Esophagus squamous epithelium (tissue), 5 donors: ENCODE measurements at regions not wholly inside any gene's neighbourhood (a gene's known extent, or its start where the extent isn't known, plus 50 kb on each side); places are given as distances from the start of the nearest gene placed in this dataset.

Experiments used
- DNase-seq: peaks from one replicate; lab custom pipeline; 2025; lab: John Stamatoyannopoulos, UW
- H3K27ac ChIP-seq, 4 donors: fragments of 200-600 bp; sonication (generic); one replicate each; pipeline ENCODE4 v1.5.1; 2016 to 2019; ENCODE audit warnings: mild to moderate bottlenecking in 1 of 4
- H3K27me3 ChIP-seq, 4 donors: fragments of 200-600 bp; sonication (generic); 1 replicate in 3 of 4; 2 replicates in 1 of 4; pipeline versions ENCODE4 v1.5.1 to v1.6.0; 2017 to 2021; ENCODE audit warnings: antibody characterized with exemption in 1 of 4
- H3K36me3 ChIP-seq, 3 donors: fragments of 200-600 bp; sonication (generic); one replicate each; pipeline ENCODE4 v1.5.1; 2016 to 2019
- H3K4me1 ChIP-seq, 3 donors: fragments of 200-600 bp; sonication (generic); one replicate each; pipeline ENCODE4 v1.5.1; 2017 to 2019
- H3K4me3 ChIP-seq, 4 donors: fragments of 200-600 bp; sonication (generic); 1 replicate in 3 of 4; 2 replicates in 1 of 4; pipeline ENCODE4 v1.5.1; 2016 to 2019; ENCODE audit warnings: mild to moderate bottlenecking in 2 of 4, moderate library complexity in 1 of 4
- H3K9me3 ChIP-seq, 3 donors: fragments of 200-600 bp; sonication (generic); one replicate each; pipeline ENCODE4 v1.5.1; 2016 to 2019
- POLR2A ChIP-seq, 4 donors: fragments of 450-650 bp; IDR thresholded peaks; one replicate each; pipeline ENCODE4 v1.6.1; 2017; ENCODE audit warnings: antibody characterized with exemption in 4 of 4, mild to moderate bottlenecking in 4 of 4, moderate library complexity in 3 of 4
- WGBS, 2 donors: methylation state at CpG; one replicate each; pipeline ENCODE4 v1.1.5; 2018; 5-methylcytosine and 5-hydroxymethylcytosine counted together
- intact Hi-C: fragments of 100-400 bp; cut with DNase I; formaldehyde crosslinking; loops from one replicate; pipeline ENCODE4 v1.15.0; 2022
- TF ChIP-seq, protein P1 (sequence below), 6 experiments: fragments of 450-650 bp in 4 of 6; fragments of 200-600 bp in 2 of 6; sonication (generic) in 2 of 6; IDR thresholded peaks; one replicate each; pipeline ENCODE4 v1.5.1; 2016 to 2019; ENCODE audit warnings: antibody characterized with exemption in 6 of 6, mild to moderate bottlenecking in 4 of 6, moderate library complexity in 4 of 6
- donor health status: DM: yes; HTN: yes; CAD: no.

DNA sequence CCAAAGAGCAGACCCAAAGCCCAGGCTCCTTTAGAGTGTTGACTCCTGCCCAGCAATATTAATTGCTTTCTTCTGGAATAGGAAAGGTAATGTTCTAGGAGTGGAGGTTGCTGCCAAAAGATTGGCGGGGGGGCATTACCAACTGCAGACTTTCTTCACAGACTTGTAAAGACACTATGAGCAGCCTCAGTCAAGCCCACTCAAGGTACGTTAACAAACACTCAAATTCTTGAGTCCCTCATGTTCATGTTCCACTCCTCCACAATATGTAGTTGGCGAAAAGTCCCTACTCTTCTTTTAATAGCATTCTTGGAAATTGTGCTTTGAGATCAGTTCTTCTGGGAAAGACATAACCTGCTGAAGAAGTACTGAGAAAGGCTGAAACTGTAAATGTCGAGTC, 409.2 kb upstream of the KIF2A start:
- no peaks in the 10 kb centered on the region for H3K4me1 ChIP-seq
- no peak overlapping the region for H3K27ac ChIP-seq
- intact Hi-C loops: no loop called here
- H3K36me3 ChIP-seq: no peaks in the 10 kb centered on the region
- no peaks in the 10 kb centered on the region for H3K27me3 ChIP-seq
- peaks cover 0 to 6% (median 0%) of the 10 kb centered on the region in 3 donors for H3K9me3 ChIP-seq
- no peak overlapping the region for H3K4me3 ChIP-seq
- DNase-seq: no peak
- 62 to 66% methylated on average over 3 of the region's 4 CpGs for WGBS, 2 donors
- TF ChIP-seq POLR2A (IDR thresholded peaks at IDR 0.05): no peak
- TF ChIP-seq, protein P1, sequence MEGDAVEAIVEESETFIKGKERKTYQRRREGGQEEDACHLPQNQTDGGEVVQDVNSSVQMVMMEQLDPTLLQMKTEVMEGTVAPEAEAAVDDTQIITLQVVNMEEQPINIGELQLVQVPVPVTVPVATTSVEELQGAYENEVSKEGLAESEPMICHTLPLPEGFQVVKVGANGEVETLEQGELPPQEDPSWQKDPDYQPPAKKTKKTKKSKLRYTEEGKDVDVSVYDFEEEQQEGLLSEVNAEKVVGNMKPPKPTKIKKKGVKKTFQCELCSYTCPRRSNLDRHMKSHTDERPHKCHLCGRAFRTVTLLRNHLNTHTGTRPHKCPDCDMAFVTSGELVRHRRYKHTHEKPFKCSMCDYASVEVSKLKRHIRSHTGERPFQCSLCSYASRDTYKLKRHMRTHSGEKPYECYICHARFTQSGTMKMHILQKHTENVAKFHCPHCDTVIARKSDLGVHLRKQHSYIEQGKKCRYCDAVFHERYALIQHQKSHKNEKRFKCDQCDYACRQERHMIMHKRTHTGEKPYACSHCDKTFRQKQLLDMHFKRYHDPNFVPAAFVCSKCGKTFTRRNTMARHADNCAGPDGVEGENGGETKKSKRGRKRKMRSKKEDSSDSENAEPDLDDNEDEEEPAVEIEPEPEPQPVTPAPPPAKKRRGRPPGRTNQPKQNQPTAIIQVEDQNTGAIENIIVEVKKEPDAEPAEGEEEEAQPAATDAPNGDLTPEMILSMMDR (IDR thresholded peaks at IDR 0.05): no peak

GRCh38 chr5:61897251-61897650, 408.8 kb upstream of the KIF2A start:
- no peak overlapping the region for H3K27ac ChIP-seq
- no peak for DNase-seq
- H3K4me1 ChIP-seq: no peaks in the 10 kb centered on the region
- H3K9me3 ChIP-seq: peaks cover 0 to 6% (median 0%) of the 10 kb centered on the region in 3 donors
- TF ChIP-seq POLR2A (IDR thresholded peaks at IDR 0.05): no peak
- TF ChIP-seq, protein P1 (IDR thresholded peaks at IDR 0.05): no peak
- intact Hi-C loops: no loop called here
- no peaks in the 10 kb centered on the region for H3K27me3 ChIP-seq
- no peaks in the 10 kb centered on the region for H3K36me3 ChIP-seq
- H3K4me3 ChIP-seq: no peak overlapping the region

DNA sequence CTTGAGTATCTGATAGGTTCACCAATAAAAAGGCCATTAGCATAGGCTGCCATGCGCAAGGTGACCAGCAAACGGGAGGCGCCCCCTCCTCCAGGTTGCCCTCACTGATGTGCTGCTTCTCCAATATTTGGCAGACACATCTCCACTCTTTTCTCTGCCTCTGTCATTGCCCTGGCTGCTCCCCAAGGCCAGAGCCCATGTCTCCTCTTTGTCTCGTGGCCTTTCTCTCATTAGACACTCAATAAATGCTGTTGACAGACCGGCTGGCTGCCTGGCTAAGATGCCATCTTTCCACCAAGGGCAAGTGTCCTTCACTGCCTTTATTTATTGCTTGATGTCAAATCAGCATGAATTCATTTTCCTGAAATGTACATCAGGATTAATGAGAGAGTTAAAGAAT, 404.0 kb upstream of the KIF2A start:
- Histone ChIP-seq H3K27ac (no peak overlapping the region), H3K36me3 (no peaks in the 10 kb centered on the region), H3K27me3 (no peaks in the 10 kb centered on the region), H3K4me1 (no peaks in the 10 kb centered on the region), H3K4me3 (no peak overlapping the region), H3K9me3 (no peaks in the 10 kb centered on the region)
- intact Hi-C loops: no loop called here
- TF ChIP-seq, protein P1 (IDR thresholded peaks at IDR 0.05): no peak
- TF ChIP-seq POLR2A (IDR thresholded peaks at IDR 0.05): no peak
- no peak for DNase-seq
- 83 to 92% methylated on average over 5 of the region's 5 CpGs for WGBS, 2 donors

- no peak overlapping the region for H3K4me3 ChIP-seq
- TF ChIP-seq, protein P1 (IDR thresholded peaks at IDR 0.05): no peak
- no peak for DNase-seq
- no peaks in the 10 kb centered on the region for H3K9me3 ChIP-seq
- intact Hi-C loops: no loop called here
- WGBS, 2 donors: 94 to 100% methylated on average over 1 of the region's 1 CpG
- H3K4me1 ChIP-seq: no peaks in the 10 kb centered on the region
- no peak overlapping the region for H3K27ac ChIP-seq
- no peaks in the 10 kb centered on the region for H3K27me3 ChIP-seq
- H3K36me3 ChIP-seq: no peaks in the 10 kb centered on the region
Measured at GRCh38 chr5:61904730-61905129, 401.3 kb upstream of the KIF2A start.

DNA sequence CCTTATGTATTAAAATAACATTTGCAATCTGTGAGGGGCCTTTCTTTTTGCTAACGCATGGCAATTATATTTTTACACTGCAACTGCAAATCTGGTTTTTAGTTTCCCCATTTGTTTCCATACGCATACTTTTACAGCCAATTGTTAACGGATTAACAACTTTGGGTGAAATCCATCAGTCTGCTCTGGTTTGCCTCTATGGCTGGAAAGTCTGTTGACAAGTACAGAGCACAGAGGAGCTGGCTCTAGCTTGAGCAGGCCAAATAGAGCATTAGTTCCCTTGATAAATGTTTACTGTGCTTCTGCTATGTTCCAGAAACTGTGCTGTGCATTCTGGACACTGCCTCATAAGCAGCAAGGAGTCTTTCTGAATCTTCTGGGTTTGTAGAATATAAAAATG, 400.4 kb upstream of the KIF2A start:
- intact Hi-C loops: no loop called here
- no peaks in the 10 kb centered on the region for H3K4me1 ChIP-seq
- TF ChIP-seq, protein P1 (IDR thresholded peaks at IDR 0.05): no peak
- TF ChIP-seq POLR2A (IDR thresholded peaks at IDR 0.05): no peak
- no peaks in the 10 kb centered on the region for H3K9me3 ChIP-seq
- no peak overlapping the region for H3K4me3 ChIP-seq
- 64 to 73% methylated on average over 3 of the region's 3 CpGs for WGBS, 2 donors
- H3K36me3 ChIP-seq: no peaks in the 10 kb centered on the region
- no peaks in the 10 kb centered on the region for H3K27me3 ChIP-seq
- no peak for DNase-seq
- H3K27ac ChIP-seq: no peak overlapping the region
